Vagina (tissue), 2 donors: ENCODE measurements at regions not wholly inside any gene's neighbourhood (a gene's known extent, or its start where the extent isn't known, plus 50 kb on each side); places are given as distances from the start of the nearest gene placed in this dataset.

Experiments used
- DNase-seq, 2 donors: peaks; one replicate each; pipeline ENCODE4 v3.0.0-alpha.2; 2017; ENCODE audit errors: extremely low spot score in 2 of 2
- H3K27ac ChIP-seq: fragments of 200-600 bp; sonication (generic); one replicate; pipeline ENCODE4 v1.5.1; 2019
- H3K27me3 ChIP-seq: fragments of 200-600 bp; sonication (generic); one replicate; pipeline ENCODE4 v1.5.1; 2019
- H3K36me3 ChIP-seq, 2 donors: fragments of 200-600 bp; sonication (generic); one replicate each; pipeline ENCODE4 v1.5.1; 2017 to 2019
- H3K4me1 ChIP-seq: fragments of 200-600 bp; sonication (generic); one replicate; pipeline ENCODE4 v1.5.1; 2019
- H3K4me3 ChIP-seq, 2 donors: fragments of 200-600 bp; sonication (generic); 1 replicate in 1 of 2; 2 replicates in 1 of 2; pipeline ENCODE4 v1.5.1; 2016 to 2019
- H3K9me3 ChIP-seq: fragments of 200-600 bp; sonication (generic); one replicate; pipeline ENCODE4 v1.5.1; 2019
- POLR2A ChIP-seq, 2 donors: fragments of 450-650 bp; IDR thresholded peaks; one replicate each; pipeline ENCODE4 v1.6.1; 2017; ENCODE audit warnings: antibody characterized with exemption in 2 of 2, mild to moderate bottlenecking in 2 of 2, moderate library complexity in 2 of 2
- POLR2AphosphoS5 ChIP-seq, 2 donors: sonication (generic); formaldehyde crosslinking; IDR thresholded peaks; one replicate each; pipeline ENCODE4 v1.9.0; 2017; ENCODE audit warnings: antibody characterized with exemption in 2 of 2, mild to moderate bottlenecking in 2 of 2, low read depth in 1 of 2; ENCODE audit not compliant: insufficient read depth in 1 of 2
- intact Hi-C: fragments of 100-400 bp; cut with DNase I; formaldehyde crosslinking; loops from one replicate; pipeline ENCODE4 v1.15.1; 2023
- TF ChIP-seq, protein P1 (sequence below), 3 experiments: fragments of 450-650 bp in 2 of 3; fragments of 200-600 bp in 1 of 3; sonication (generic) in 1 of 3; IDR thresholded peaks; one replicate each; pipeline ENCODE4 v1.5.1; 2017 to 2019; ENCODE audit warnings: antibody characterized with exemption in 3 of 3, mild to moderate bottlenecking in 2 of 3, moderate library complexity in 2 of 3

DNA sequence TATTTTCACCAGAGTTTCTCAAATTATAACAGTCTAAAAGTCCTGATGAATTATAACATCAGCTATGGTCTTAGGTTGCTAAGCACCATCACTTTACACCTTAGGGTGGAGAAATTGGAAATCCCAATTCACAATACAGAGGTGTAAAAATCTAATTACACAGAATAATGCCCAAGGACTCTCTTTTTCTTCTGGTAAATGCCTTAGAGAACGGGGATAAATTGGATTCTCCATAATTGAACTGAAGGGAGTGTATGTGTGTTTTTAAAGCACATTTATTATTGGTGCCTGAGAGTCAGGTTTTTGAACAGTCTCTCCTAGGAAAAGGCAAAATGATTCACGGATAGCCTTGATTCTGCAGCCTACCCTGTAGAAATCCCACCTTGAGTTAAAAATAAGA lies 66.8 kb downstream of the NIBAN1 start:
- Histone ChIP-seq H3K27ac (no peak overlapping the region), H3K4me1 (peaks cover 26% of the 10 kb centered on the region)
- TF ChIP-seq, protein P1, sequence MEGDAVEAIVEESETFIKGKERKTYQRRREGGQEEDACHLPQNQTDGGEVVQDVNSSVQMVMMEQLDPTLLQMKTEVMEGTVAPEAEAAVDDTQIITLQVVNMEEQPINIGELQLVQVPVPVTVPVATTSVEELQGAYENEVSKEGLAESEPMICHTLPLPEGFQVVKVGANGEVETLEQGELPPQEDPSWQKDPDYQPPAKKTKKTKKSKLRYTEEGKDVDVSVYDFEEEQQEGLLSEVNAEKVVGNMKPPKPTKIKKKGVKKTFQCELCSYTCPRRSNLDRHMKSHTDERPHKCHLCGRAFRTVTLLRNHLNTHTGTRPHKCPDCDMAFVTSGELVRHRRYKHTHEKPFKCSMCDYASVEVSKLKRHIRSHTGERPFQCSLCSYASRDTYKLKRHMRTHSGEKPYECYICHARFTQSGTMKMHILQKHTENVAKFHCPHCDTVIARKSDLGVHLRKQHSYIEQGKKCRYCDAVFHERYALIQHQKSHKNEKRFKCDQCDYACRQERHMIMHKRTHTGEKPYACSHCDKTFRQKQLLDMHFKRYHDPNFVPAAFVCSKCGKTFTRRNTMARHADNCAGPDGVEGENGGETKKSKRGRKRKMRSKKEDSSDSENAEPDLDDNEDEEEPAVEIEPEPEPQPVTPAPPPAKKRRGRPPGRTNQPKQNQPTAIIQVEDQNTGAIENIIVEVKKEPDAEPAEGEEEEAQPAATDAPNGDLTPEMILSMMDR (IDR thresholded peaks at IDR 0.05) = no peak
- no peak for TF ChIP-seq POLR2A (IDR thresholded peaks at IDR 0.05)
- TF ChIP-seq POLR2AphosphoS5 (IDR thresholded peaks at IDR 0.05; ENCODE audit: insufficient read depth in 1 of 2, low read depth in 1 of 2) = no peak

DNA sequence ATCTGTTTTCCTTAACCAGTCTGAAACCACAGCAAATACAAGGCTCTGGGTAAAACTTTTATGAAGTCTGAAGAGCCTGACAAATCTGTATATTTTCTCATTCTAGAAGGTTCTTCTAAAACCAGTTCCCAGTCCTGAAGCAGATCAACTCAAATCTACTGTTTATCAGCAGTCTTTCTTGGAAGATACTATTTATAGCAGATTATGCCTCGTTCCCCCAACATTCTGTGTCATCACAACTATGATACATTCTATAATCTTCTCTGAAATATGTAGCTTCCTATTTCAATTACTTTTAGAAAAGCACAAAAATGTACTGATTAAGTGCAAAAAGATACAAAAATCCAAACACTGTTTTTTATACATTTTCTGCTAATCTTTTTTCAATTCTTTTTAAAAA lies 67.5 kb downstream of the NIBAN1 start:
- no peak overlapping the region for H3K4me3 ChIP-seq
- H3K27me3 ChIP-seq = no peaks in the 10 kb centered on the region
- DNase-seq = no peak
- no peaks in the 10 kb centered on the region for H3K9me3 ChIP-seq
- no peak overlapping the region for H3K27ac ChIP-seq
- intact Hi-C loops = no loop called here
- H3K36me3 ChIP-seq = no peaks in the 10 kb centered on the region
- peaks cover 27% of the 10 kb centered on the region for H3K4me1 ChIP-seq
- no peak for TF ChIP-seq POLR2AphosphoS5 (IDR thresholded peaks at IDR 0.05; ENCODE audit: insufficient read depth in 1 of 2, low read depth in 1 of 2)
- TF ChIP-seq, protein P1 (IDR thresholded peaks at IDR 0.05) = no peak
- no peak for TF ChIP-seq POLR2A (IDR thresholded peaks at IDR 0.05)

More for the DNA sequence above, 66.8 kb downstream of the NIBAN1 start:
- H3K27me3 ChIP-seq = no peaks in the 10 kb centered on the region
- DNase-seq = no peak
- intact Hi-C loops = no loop called here
- H3K9me3 ChIP-seq = no peaks in the 10 kb centered on the region
- H3K36me3 ChIP-seq = no peaks in the 10 kb centered on the region
- no peak overlapping the region for H3K4me3 ChIP-seq

DNA sequence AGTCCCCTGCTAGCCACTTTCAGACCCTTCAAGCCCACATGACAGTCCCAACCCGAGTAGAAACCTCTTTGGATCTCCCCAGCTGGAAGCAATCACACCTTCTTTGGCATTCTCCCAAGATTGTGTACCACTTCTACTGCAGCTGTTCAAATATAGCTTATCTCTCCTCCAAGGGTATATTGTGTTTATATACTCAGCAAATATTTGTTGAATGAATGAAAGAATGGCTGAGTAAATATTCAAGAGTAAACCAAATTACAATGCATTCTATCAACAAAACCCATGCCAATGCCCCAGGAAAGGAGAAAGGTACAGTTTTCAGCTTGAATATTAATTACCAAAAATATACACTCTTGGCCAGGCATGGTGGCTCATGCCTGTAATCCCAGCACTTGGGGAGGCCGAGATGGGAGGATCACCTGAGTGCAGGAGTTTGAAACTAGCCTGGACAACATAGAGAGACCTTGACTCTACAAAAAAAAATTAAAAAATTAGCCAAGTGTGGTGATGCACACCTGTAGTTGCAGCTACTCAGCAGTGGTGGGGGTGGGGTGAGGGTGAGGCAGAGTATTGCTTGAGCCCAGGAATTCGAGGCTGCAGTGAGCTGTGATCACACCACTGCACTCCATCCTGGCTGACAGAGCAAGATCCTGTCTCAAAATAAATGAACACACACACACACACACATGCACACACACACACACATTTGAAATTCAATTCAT lies 68.5 kb downstream of the NIBAN1 start:
- Histone ChIP-seq H3K27me3 (no peaks in the 10 kb centered on the region), H3K36me3 (no peaks in the 10 kb centered on the region), H3K4me1 (peaks cover 24% of the 10 kb centered on the region), H3K27ac (no peak overlapping the region), H3K9me3 (no peaks in the 10 kb centered on the region), H3K4me3 (no peak overlapping the region)
- TF ChIP-seq POLR2A (IDR thresholded peaks at IDR 0.05) (no peak), POLR2AphosphoS5 (IDR thresholded peaks at IDR 0.05; ENCODE audit: insufficient read depth in 1 of 2, low read depth in 1 of 2) (no peak)
- TF ChIP-seq, protein P1 (IDR thresholded peaks at IDR 0.05) = no peak
- DNase-seq = no peak
- intact Hi-C loops = no loop called here

DNA sequence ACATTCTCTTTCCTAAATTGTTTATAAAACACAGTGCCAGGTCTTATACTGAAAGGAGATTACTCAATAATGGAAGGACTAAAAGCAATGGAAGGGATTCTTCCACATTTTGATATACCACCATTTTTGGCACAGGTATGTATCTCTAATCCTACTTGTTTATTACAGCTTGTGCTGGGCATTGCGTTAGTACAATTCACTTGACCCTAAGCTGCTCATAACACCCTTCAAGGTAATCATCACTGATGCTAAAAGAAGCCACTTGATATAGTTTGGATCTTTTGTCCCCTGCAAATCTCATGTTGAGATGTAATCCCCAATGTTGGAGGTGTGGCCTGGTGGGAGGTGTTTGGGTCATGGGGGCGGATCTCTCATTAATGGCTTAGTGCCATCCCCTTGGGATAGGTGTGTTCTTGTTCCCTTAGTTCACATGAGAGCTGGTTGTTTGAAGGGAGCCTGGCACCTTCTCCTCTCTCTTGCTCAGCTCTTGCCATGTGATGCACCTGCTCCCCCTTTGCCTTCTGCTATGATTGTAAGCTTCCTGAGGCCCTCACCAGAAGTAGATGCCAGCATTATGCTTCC lies 71.1 kb downstream of the NIBAN1 start:
- intact Hi-C loops = no loop called here
- H3K36me3 ChIP-seq = peaks cover 0 to 5% of the 10 kb centered on the region in 2 donors
- TF ChIP-seq, protein P1 (IDR thresholded peaks at IDR 0.05) = no peak
- no peak for TF ChIP-seq POLR2A (IDR thresholded peaks at IDR 0.05)
- no peak for TF ChIP-seq POLR2AphosphoS5 (IDR thresholded peaks at IDR 0.05; ENCODE audit: insufficient read depth in 1 of 2, low read depth in 1 of 2)
- H3K4me1 ChIP-seq = peaks cover 22% of the 10 kb centered on the region
- no peak for DNase-seq
- no peak overlapping the region for H3K4me3 ChIP-seq
- H3K27me3 ChIP-seq = no peaks in the 10 kb centered on the region
- H3K27ac ChIP-seq = no peak overlapping the region
- H3K9me3 ChIP-seq = no peaks in the 10 kb centered on the region

DNA sequence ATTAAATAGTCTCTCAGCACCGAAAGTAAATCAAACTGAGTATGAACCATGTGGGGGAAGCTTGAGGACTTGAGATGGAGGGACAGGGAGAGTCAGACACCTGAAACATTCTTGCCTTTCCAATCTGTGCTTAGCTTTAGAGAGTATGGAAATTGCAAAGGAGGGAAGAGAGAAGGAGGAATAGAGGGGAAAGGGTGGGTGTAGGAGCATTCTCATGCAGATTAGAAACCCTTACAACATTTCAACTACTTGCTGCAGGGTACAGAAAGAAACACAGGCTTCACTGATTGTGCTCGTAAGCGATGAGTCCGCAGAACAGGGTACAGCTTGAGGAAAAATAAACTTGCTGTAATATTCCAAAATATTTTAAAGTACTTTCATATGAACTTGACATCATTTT lies 73.8 kb downstream of the NIBAN1 start:
- peaks cover 22% of the 10 kb centered on the region for H3K4me1 ChIP-seq
- H3K9me3 ChIP-seq = no peaks in the 10 kb centered on the region
- intact Hi-C loops = no loop called here
- TF ChIP-seq POLR2AphosphoS5 (IDR thresholded peaks at IDR 0.05; ENCODE audit: insufficient read depth in 1 of 2, low read depth in 1 of 2) (no peak), POLR2A (IDR thresholded peaks at IDR 0.05) (no peak)
- TF ChIP-seq, protein P1 (IDR thresholded peaks at IDR 0.05) = no peak
- H3K27ac ChIP-seq = no peak overlapping the region
- no peaks in the 10 kb centered on the region for H3K27me3 ChIP-seq
- H3K4me3 ChIP-seq = no peak overlapping the region
- H3K36me3 ChIP-seq = peaks cover 0 to 6% of the 10 kb centered on the region in 2 donors
- DNase-seq = no peak
